SK-N-MC (cell line): ENCODE measurements at regions not wholly inside any gene's neighbourhood (a gene's known extent, or its start where the extent isn't known, plus 50 kb on each side); places are given as distances from the start of the nearest gene placed in this dataset.
A peak's percentile ranks its signal among the peaks of the same experiment; 100 is the strongest.

ENCODE experiments used
- DNase-seq: peaks from one replicate; pipeline ENCODE4 v3.0.0-alpha.2; 2011; ENCODE audit warnings: low read depth, low spot score
- H3K27ac ChIP-seq: fragments of 200-600 bp; sonication (generic); 2 replicates; pipeline ENCODE4 v1.5.1; 2016; ENCODE audit warnings: mixed run types
- H3K36me3 ChIP-seq: fragments of 200-600 bp; sonication (generic); 2 replicates; pipeline ENCODE4 v1.6.1; 2017; ENCODE audit warnings: antibody characterized with exemption, low read length, mixed read lengths; ENCODE audit not compliant: insufficient read depth
- H3K4me3 ChIP-seq: fragments of 200-600 bp; sonication (generic); 2 replicates; pipeline ENCODE4 v1.5.1; 2016
- H3K9ac ChIP-seq: fragments of 200-600 bp; sonication (generic); 2 replicates; pipeline ENCODE4 v1.8.0; 2017; ENCODE audit warnings: mixed run types, mixed read lengths; ENCODE audit not compliant: insufficient read length
- H3K9me3 ChIP-seq: fragments of 200-600 bp; sonication (generic); 2 replicates; pipeline ENCODE4 v1.6.1; 2017; ENCODE audit warnings: low read depth, mild to moderate bottlenecking, antibody characterized with exemption, low read length, moderate library complexity, mixed read lengths
- EZH2 ChIP-seq: fragments of 200-600 bp; sonication (generic); IDR thresholded peaks from one replicate; pipeline ENCODE4 v1.6.1; 2017; ENCODE audit warnings: antibody characterized with exemption
- FOXP2 ChIP-seq: optimal IDR thresholded peaks from 2 replicates; pipeline ENCODE3; 2011; ENCODE audit warnings: mild to moderate bottlenecking, moderate library complexity; ENCODE audit not compliant: insufficient read depth; ENCODE audit errors: extremely low read length, control extremely low read depth
- POLR2AphosphoS5 ChIP-seq: IDR thresholded peaks from 2 replicates; pipeline ENCODE4 v1.6.1; 2012; ENCODE audit warnings: mild to moderate bottlenecking, low read depth, low read length, borderline replicate concordance

GRCh38 chr4:164396439-164396838 lies 357.5 kb upstream of the SMIM31 start:
- TF ChIP-seq POLR2AphosphoS5, result no peak
- TF ChIP-seq EZH2, result no peak
- no peak for TF ChIP-seq FOXP2
- H3K4me3 ChIP-seq, result no peak overlapping the region
- H3K36me3 ChIP-seq, result no peaks in the 10 kb centered on the region
- H3K9ac ChIP-seq, result no peak overlapping the region
- no peak for DNase-seq
- no peak overlapping the region for H3K27ac ChIP-seq
- no peaks in the 10 kb centered on the region for H3K9me3 ChIP-seq

GRCh38 chr4:164402554-164402953 lies 351.4 kb upstream of the SMIM31 start:
- no peak for TF ChIP-seq POLR2AphosphoS5
- no peak for TF ChIP-seq FOXP2
- TF ChIP-seq EZH2, result no peak
- Histone ChIP-seq H3K9me3 (no peaks in the 10 kb centered on the region), H3K4me3 (no peak overlapping the region), H3K9ac (no peak overlapping the region), H3K36me3 (peaks cover 19% of the 10 kb centered on the region), H3K27ac (no peak overlapping the region)
- DNase-seq, result no peak

DNA sequence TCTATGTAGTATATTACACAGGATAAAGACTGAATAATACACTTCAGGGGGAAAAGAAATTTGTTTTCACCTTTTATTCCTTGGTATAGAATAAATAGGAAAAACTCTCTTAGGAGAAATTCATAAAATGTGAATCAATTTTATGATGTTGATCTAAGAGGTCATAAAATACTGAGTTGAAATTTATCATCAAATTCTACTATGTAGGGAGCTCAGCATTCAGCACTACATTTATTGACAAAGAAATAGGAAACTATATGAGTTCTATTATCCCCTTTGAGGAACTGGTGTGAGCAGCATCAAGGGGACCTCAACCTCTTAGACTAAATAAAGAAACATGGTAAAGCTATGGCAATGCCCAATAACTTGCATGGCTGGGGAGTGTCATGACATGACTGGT lies 348.2 kb upstream of the SMIM31 start:
- DNase-seq, result no peak
- TF ChIP-seq FOXP2 (no peak), POLR2AphosphoS5 (no peak), EZH2 (no peak)
- Histone ChIP-seq H3K9me3 (no peaks in the 10 kb centered on the region), H3K36me3 (peaks cover 33% of the 10 kb centered on the region), H3K27ac (peak overlapping the region; percentile 60), H3K9ac (no peak overlapping the region), H3K4me3 (no peak overlapping the region)

DNA sequence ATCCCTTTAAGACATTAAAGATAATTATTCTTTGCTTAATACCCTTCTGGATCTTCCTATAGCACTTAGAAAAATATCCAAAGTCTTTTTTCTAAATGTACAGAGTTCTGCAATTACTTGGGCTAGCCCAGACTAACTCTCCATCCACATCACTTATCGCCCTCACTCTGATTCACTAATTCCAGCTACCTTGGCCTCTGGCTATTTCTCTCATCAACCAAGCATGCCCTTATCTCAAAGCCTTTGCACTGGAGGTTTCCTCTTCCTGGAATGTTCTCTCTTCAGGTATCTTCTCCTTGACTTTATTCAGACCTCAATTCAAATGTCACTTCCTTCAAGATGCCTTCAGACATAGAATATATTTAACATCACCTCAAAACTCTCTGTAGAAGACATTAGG lies 345.1 kb upstream of the SMIM31 start:
- H3K9me3 ChIP-seq, result no peaks in the 10 kb centered on the region
- DNase-seq, result no peak
- H3K36me3 ChIP-seq, result peaks cover 46% of the 10 kb centered on the region
- TF ChIP-seq EZH2 (no peak), FOXP2 (no peak), POLR2AphosphoS5 (no peak)
- peak overlapping the region; percentile 100 for H3K27ac ChIP-seq
- peak overlapping the region; percentile 71 for H3K4me3 ChIP-seq
- peak overlapping the region; percentile 74 for H3K9ac ChIP-seq

DNA sequence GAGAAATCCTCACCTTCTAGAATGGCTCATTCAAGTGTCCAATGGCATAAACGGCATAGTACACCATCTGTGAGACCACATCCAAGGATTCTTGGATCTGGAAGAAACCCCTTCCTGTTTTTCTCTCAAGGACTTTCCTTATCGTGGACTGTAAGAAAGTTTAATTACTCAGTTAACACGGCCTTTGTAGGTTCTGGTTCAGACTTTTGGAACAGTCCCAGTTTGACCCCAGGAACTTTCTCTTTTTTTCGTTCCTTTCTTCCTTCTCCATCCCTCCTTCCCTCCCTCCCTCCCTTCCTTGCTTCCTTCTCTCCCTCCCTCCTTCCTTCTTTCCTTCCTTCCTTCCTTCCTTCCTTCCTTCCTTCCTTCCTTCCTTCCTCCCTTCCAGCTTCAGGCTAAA lies 343.5 kb upstream of the SMIM31 start:
- peak overlapping the region; percentile 74 for H3K9ac ChIP-seq
- H3K9me3 ChIP-seq, result 0 out of 2 replicates have a peak, but pooled peaks cover 3% of the 10 kb centered on the region
- peak; percentile 95 for DNase-seq
- H3K36me3 ChIP-seq, result peaks cover 51% of the 10 kb centered on the region
- peak overlapping the region; percentile 71 for H3K4me3 ChIP-seq
- H3K27ac ChIP-seq, result peak overlapping the region; percentile 100
- no peak for TF ChIP-seq FOXP2
- TF ChIP-seq EZH2, result no peak
- peak; percentile 74; the same call in 1 of the 2 replicates for TF ChIP-seq POLR2AphosphoS5

- no peak for TF ChIP-seq POLR2AphosphoS5
- TF ChIP-seq EZH2, result no peak
- no peak for TF ChIP-seq FOXP2
- no peak for DNase-seq
- peaks cover 3% of the 10 kb centered on the region; the same call in 1 of the 2 replicates for H3K9me3 ChIP-seq
- H3K9ac ChIP-seq, result no peak overlapping the region
- H3K4me3 ChIP-seq, result no peak overlapping the region
- H3K27ac ChIP-seq, result peak overlapping the region; percentile 100
- peaks cover 35% of the 10 kb centered on the region for H3K36me3 ChIP-seq
These were observed 341.7 kb upstream of the SMIM31 start for GRCh38 chr4:164412246-164412645.

DNA sequence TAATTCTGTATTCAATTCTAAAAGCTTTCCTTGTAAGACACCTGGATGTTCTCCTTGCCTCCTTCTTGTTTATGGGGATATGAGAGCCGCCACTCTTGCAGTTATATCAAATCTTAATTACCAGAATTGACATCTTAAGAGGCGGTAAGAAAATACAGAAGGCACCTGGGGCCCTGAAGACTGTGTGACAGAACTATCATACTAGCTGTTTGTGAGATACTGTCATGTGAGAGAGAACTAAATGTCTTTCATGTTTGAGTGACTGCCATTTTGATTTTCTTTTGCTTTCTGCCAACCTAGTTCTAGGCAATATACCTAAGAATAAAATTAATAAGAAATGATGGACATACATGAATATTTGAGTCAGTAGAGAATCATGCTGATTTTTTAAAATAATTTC lies 340.2 kb upstream of the SMIM31 start:
- H3K9ac ChIP-seq, result no peak overlapping the region
- DNase-seq, result no peak
- H3K36me3 ChIP-seq, result peaks cover 20% of the 10 kb centered on the region
- peaks cover 13% of the 10 kb centered on the region; the same call in 1 of the 2 replicates for H3K9me3 ChIP-seq
- H3K27ac ChIP-seq, result no peak overlapping the region
- H3K4me3 ChIP-seq, result no peak overlapping the region
- TF ChIP-seq POLR2AphosphoS5 (no peak), EZH2 (no peak), FOXP2 (no peak)

DNA sequence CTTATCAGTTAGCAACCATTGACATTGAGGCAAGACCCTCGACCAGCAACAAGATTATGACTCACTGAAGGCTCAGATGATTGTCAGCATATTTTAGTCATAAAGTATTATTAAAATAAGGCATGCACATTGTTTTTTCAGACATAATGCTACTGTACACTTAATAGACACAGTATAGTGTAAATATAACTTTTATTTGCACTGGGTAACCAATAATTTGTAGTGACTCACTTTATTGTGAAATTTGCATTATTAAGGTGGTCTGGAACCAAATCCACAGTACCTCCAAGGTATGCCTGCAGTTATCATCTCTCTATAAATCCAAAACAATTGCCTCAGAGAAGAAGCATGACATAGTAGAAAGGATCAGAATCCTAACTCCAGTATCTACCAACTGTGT lies 330.1 kb upstream of the SMIM31 start:
- Histone ChIP-seq H3K9ac (no peak overlapping the region), H3K4me3 (no peak overlapping the region), H3K36me3 (no peaks in the 10 kb centered on the region), H3K27ac (no peak overlapping the region), H3K9me3 (peaks cover 2% of the 10 kb centered on the region; the same call in 1 of the 2 replicates)
- no peak for DNase-seq
- TF ChIP-seq POLR2AphosphoS5 (no peak), FOXP2 (no peak), EZH2 (no peak)

DNA sequence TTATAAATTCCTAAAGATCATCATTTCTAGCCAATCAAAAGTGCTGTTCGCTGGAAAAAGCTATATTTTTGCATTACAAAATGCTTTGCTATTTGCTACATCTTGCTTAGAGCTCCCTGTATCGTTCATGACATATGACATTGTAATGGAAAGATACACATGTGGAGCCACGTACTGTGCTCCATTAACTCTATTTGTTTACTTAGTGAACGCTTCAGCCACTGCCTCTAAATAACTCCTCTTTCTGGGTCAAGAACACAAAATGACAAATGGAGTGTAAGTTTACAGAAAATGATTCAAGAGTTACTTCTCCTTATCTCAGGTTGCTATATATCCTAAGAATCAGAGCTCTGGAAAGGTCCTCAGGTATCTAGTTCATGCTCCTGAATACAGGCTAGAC lies 329.1 kb upstream of the SMIM31 start:
- Histone ChIP-seq H3K9me3 (no peaks in the 10 kb centered on the region), H3K27ac (no peak overlapping the region), H3K9ac (no peak overlapping the region), H3K4me3 (no peak overlapping the region), H3K36me3 (no peaks in the 10 kb centered on the region)
- TF ChIP-seq FOXP2 (no peak), POLR2AphosphoS5 (no peak), EZH2 (no peak)
- no peak for DNase-seq
